GM18505 (cell line): ENCODE measurements at regions not wholly inside any gene's neighbourhood (a gene's known extent, or its start where the extent isn't known, plus 50 kb on each side); places are given as distances from the start of the nearest gene placed in this dataset.
"Not testable (repeated sequence)": the region's sequence is repeated elsewhere in the genome, so short reads cannot be mapped to it uniquely, and the experiment has no call there.

Source experiments
- ATAC-seq: cut with Tn5 transposase; IDR thresholded peaks from one replicate; pipeline ENCODE4 v1.9.1; 2021; ENCODE audit not compliant: unreplicated experiment
- POLR2A ChIP-seq: IDR thresholded peaks from 4 replicates; pipeline ENCODE4 v1.6.1; 2011; ENCODE audit warnings: borderline replicate concordance; ENCODE audit not compliant: insufficient read depth, insufficient read length; ENCODE audit errors: extremely low read depth

DNA sequence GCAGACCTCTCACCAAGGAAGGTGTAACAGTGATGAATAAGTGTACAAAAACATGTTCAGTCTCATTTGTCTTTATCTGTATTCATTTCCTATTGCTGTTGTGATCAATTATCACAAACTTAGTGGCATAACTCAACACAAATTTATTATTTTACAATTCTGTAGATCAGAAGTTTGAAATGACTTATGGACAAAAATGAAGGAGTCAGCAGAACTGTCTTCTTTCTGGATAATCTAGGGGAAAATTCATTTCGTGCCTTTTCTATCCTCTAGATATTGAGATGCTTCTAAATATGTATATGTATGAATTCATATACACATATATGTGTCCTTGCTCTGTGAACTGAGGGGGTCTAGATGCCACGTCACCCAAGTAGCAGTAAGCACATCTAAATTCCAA is 663.1 kb upstream of the MARCKS start:
- no peak for ATAC-seq
- no peak for TF ChIP-seq POLR2A

DNA sequence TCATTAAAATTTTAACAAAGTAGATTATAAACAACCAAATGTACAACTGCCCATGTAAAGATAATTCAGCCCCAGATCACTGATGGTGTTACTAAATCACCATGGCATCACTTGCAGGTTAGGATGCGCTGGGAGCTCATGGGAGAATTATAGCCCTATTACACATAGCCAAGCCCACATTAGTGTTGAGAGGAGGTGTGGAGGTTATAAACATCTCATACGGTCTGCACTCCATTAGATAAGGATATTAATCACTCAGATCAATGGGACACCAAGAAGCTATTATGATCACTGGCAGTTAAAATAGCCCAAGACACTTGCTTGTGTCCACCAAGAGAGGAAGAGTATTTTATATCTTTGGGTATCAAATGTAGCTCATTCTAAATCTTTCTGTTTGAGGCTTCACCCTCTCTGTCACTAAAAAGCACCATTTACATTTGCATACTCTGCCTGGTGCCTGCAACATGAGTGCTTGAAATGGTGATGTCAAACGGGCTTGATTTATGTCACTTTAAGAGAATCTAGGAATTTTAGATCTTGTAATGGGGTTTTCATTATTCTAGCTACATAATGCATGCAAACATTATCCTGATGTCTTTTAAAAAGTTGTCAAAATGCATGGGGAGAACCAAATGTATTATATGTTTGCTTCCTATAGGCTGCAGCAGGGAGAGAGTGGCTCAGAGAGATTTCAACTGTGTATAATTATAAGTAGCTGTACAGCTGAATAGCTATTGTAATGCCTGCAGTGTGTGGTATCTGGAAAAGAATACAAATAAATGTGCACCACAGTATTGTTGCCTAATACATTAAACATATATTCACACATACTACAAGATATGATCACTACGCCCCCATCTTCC is 654.1 kb upstream of the MARCKS start:
- no peak for TF ChIP-seq POLR2A
- no peak for ATAC-seq

DNA sequence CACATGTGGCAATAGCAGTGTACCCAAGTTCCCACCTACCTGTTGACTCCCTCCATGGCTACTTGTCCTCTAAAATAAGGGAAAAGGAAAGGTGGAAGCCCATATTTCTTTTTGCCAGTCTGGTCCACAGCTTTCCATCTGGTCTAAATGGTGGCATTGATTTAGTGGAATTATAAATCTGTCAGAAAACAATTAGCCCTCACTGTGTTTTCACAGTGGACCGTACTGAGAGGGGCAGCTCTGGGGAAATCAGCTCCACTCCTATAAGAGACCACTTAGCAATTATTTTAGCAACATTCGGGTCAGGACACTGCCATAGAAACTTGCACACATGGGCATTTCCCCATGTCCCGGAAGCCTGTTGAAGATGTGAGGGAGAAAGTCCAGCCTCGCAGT is 653.4 kb upstream of the MARCKS start:
- no peak for TF ChIP-seq POLR2A
- ATAC-seq, result no peak

DNA sequence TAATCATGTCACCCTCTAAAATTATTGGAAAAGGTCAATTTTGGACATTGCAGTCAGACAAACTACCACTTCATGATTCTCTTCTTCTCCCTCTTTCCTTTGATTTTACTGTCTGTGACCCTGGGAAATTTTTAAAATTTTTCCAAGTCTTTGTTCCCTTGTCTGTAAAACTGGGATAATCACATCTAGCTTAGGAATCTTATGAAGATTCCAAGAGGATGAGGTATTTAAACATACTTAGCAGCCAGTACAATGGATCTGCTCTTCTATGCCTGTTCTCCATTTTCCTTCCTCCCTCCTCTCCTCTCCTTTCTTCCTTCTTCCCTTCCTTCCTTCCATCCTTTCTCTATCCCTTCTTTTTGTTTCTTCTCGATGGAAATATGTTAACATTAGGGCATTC is 651.6 kb upstream of the MARCKS start:
- no peak for ATAC-seq
- TF ChIP-seq POLR2A, result no peak

DNA sequence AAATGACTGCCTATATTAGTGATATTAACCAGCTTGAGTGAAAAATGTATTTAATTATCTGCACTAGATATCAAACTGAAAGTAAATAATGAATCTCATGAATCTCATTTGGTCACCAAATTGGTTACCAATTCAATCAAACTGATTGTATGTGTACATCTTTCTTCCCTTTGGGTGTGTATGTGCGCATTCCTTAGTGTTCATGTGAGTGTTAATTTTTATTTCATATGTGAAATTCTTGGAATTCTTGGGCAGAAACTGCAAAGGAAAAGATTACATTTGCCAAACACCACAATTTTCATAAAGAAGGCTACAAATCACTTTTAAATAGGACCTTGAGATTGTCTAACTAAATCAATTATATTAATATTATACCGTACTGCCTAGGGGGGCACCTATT is 648.4 kb upstream of the MARCKS start:
- ATAC-seq, result no peak
- TF ChIP-seq POLR2A, result no peak

DNA sequence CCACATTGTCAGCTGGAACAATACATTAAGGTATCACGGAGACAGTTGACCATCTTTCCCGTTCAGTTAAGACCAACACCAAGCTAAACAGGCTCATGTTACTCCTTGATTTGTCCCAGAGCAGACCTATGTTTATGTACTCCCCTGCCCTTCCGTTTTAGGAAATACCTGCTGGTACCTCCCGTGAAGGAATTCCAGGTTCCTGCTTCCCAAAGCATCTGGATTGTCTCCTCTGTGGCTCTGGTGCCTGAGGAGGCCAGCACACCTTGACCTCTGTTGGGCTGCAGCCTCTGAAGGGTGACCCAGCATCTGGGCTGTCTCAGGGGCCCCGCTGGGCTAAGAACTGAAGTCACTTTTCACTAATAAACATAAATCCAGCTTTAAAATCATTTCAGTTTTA is 647.8 kb upstream of the MARCKS start:
- TF ChIP-seq POLR2A, result no peak
- ATAC-seq, result no peak

DNA sequence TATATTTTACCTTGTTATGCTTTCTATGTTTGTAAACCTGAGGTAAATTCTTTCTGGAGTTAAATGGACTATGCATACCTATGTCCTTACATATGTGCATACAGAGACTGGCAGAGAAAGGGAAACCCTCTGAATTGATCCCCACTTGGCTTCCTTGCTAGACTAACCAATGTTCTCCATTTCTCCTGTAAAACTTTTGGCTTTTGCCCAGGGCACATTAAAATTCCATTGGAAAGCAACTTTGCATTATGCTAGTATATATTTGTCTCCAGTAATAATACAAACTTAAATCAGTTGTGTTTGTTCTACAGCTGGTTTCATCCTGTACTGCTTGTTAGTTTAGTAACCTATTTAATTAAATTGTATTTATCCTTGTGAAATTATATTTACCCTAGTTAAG is 646.0 kb upstream of the MARCKS start:
- ATAC-seq, result no peak
- no peak for TF ChIP-seq POLR2A

DNA sequence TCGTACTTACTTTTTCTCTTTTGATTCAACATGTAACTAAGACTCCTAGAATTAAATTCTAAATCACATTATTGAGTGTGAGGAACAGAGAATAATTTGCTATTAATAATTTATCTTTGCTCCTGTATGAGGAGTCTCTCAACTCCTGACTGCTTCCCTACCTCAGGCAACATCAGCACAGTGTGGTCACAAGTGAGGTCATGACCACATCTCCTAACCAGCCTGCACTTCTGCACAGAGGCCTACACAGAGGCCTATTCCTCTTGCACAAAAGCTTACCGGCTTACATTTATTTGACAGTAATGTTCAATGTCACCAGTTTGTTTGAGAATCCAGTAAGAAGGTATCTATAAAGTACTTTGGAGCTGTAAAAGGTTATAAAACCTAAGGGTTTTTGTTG is 637.4 kb upstream of the MARCKS start:
- ATAC-seq, result no peak
- no peak for TF ChIP-seq POLR2A

DNA sequence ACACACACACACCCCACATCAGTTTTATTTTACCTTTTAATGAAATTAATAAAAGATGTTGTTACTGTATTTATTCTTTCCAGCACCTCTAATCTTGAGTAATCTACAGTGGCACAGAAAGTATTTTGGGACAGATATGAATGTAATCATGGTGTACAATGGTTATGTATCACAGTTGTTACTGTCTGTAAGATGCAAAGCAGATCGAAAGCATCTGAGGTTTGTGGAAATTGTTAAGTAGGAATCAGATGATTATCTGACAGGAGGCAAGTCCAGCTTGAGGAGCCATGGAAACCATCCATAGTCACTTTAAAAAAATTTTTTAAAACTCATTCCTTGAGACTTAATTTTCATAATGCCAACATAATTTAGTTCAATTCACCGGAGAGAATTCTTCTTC is 636.3 kb upstream of the MARCKS start:
- no peak for TF ChIP-seq POLR2A
- no peak for ATAC-seq

DNA sequence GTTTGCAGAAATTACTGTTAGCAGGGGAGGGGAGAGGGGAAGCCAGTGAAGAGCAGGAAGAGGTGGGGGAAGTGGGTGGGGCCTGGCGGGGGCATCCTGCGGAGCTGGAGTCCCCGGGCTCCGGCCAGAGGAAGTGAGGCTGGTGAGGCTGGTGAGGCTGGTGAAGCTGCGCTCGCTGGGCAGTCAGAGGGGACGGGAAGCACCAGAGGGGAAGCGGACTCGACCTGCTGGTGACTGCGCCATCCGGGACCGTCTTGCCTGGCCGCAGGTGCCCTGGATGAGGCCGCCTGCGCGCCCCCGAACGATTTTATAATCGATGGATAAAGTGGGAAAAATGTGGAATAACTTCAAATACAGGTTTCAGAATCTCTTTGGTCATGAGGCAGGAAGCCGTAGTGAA is 635.3 kb upstream of the MARCKS start:
- ATAC-seq, result no peak
- no peak for TF ChIP-seq POLR2A

DNA sequence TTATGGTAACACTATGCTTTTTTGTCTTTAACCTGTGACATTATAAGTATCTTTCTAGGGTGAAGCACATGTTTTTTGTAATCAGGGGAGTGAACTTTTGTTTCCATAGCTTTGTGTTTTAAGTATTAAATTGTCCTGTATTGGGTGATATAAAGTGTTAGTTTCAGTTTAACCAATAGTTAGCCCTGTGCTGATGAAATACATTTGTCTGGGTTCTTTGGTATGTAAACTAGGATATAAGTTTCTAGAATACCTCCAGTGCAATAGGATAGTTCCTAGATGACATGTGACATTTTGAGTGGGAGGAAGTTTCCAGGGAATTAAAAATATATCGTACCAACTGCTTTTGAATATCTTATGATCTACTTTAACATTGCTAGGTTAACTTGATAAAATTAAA is 611.0 kb upstream of the MARCKS start:
- ATAC-seq, result no peak
- TF ChIP-seq POLR2A, result no peak

DNA sequence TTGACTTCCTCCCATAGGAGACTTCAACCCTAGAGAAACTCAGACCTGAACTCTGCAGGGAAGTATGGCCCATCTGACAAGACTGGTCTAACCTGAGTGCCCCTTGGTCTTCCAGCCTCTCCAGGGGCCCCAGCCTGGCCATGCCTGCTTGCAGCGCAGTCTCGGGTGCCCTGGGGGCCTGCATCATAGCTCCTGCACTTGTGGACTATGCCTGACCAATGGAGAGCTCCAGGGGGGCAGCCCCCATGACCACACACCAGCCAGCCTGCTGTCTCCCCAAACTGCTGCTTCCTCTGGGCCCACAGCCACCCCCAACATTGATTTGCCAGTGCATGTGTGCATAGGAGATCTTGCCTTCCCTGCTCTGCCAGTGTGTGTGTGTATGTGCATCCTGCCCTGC is 608.6 kb upstream of the MARCKS start:
- ATAC-seq, result no peak
- no peak for TF ChIP-seq POLR2A

DNA sequence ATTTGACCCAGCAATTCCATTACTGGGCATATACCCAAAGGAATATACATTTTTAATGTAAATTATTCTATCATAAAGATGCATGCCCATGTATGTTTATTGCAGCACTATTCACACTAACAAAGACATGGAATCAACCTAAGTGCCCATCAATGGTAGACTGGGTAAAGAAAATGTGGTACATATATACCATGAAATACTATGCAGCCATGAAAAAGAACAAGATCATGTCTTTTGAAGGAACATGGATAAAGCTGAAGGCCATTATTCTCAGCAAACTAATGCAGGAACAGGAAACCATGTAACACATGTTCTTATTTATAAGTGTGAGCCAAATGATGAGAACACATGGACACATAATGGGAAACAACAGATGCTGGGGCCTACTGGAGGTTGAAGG is 603.0 kb upstream of the MARCKS start:
- ATAC-seq, result not testable (repeated sequence)

DNA sequence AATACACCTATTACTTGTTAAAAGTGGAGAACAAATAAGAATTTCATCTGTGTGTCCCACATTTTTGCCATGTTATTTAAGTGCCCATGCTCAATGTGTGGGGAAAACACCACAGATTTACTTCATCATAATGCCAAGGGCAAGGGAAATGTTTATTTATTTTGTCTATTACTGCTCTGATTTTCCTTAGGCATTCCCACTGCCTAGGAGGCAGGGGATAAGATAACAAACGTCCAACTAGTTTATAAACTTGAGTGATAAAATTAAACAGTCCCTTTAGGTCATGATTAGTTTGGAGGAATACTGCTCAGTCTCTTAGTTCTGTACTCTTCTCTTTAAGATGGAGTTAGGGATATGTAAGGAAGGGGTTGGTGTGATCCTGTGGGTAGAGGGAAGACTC is 598.4 kb upstream of the MARCKS start:
- ATAC-seq, result no peak

DNA sequence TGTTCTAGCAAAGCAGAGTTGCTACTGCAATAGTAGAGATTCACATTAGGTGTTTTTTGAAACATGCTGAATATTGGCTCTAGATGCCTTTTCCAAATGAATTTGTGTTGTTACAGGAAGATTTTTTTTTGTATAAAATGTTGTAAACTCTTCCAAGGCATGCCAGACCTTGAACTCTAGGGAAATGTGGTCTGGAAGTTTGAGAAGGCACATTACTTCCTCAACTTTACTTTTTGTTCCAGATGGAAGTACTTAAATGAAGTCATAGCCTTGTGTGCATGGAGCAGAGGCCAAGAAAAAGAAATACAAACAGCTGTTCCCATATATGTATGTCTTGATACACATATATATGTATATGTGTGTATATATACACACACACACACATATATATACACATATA is 585.7 kb upstream of the MARCKS start:
- no peak for ATAC-seq
- TF ChIP-seq POLR2A, result no peak

More for the DNA sequence above, 598.4 kb upstream of the MARCKS start:
- TF ChIP-seq POLR2A, result no peak
